HEK293T (cell line): ENCODE measurements at regions not wholly inside any gene's neighbourhood (a gene's known extent, or its start where the extent isn't known, plus 50 kb on each side); places are given as distances from the start of the nearest gene placed in this dataset.

ENCODE experiments used
- BHLHE40 ChIP-seq: fragments of 450-650 bp; IDR thresholded peaks from 2 replicates; pipeline ENCODE4 v1.6.1; 2016; ENCODE audit warnings: mild to moderate bottlenecking, moderate library complexity, borderline replicate concordance
- FOXA1 ChIP-seq: fragments of 450-650 bp; IDR thresholded peaks from 2 replicates; pipeline ENCODE4 v1.6.1; 2016; ENCODE audit warnings: mild to moderate bottlenecking
- FOXM1 ChIP-seq: fragments of 450-650 bp; IDR thresholded peaks from 2 replicates; pipeline ENCODE4 v1.6.1; 2017; ENCODE audit warnings: mild to moderate bottlenecking, borderline replicate concordance
- HDGF ChIP-seq: fragments of 450-650 bp; IDR thresholded peaks from 2 replicates; pipeline ENCODE4 v1.6.1; 2017; ENCODE audit warnings: antibody characterized with exemption, borderline replicate concordance
- SP1 ChIP-seq: fragments of 450-650 bp; IDR thresholded peaks from 2 replicates; pipeline ENCODE4 v1.6.1; 2017
- SUZ12 ChIP-seq: fragments of 450-650 bp; IDR thresholded peaks from 2 replicates; pipeline ENCODE4 v1.6.1; 2016; ENCODE audit warnings: mild to moderate bottlenecking
- TF ChIP-seq, protein P1 (sequence below): fragments of 450-650 bp; IDR thresholded peaks from 2 replicates; pipeline ENCODE4 v1.6.1; 2016

DNA sequence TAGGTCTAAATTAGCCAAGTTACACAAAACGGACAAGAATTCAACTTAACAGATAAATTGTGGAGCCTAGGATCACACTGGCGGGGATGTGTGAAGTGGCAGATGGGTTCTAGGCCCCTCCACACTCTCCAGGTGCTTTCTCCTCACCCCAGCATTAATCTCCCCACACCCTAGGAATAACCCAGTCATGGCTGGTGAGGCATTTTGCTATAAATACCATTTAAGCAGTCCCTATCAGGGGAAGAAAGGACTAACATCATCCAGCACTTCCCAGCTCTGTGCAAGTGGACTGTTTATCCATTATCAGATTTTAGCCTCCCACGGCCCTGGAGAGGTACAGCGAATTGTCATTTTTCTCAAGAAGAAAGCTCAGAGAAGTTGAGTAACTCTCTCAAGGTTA, 154.9 kb downstream of the NUFIP1 start:
- no peak for TF ChIP-seq SUZ12
- TF ChIP-seq HDGF: no peak
- no peak for TF ChIP-seq FOXA1
- TF ChIP-seq, protein P1, sequence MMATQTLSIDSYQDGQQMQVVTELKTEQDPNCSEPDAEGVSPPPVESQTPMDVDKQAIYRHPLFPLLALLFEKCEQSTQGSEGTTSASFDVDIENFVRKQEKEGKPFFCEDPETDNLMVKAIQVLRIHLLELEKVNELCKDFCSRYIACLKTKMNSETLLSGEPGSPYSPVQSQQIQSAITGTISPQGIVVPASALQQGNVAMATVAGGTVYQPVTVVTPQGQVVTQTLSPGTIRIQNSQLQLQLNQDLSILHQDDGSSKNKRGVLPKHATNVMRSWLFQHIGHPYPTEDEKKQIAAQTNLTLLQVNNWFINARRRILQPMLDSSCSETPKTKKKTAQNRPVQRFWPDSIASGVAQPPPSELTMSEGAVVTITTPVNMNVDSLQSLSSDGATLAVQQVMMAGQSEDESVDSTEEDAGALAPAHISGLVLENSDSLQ: no peak
- no peak for TF ChIP-seq BHLHE40
- TF ChIP-seq SP1: no peak
- TF ChIP-seq FOXM1: no peak
